Activated CD4-positive, alpha-beta memory T cell treated with anti-CD3 and anti-CD28 coated beads for 36 hours (primary cell): ENCODE measurements at regions not wholly inside any gene's neighbourhood (a gene's known extent, or its start where the extent isn't known, plus 50 kb on each side); places are given as distances from the start of the nearest gene placed in this dataset.

Experiments used
- CTCF ChIA-PET: fragments of 350-600 bp; sonication (Branson Sonifier 250); formaldehyde crosslinking; loops from one replicate; lab custom pipeline; 2021; ENCODE audit warnings: antibody characterized with exemption, inconsistent platforms; lab: Charles Lee
- POLR2A ChIA-PET: fragments of 350-600 bp; sonication (Branson Sonifier 250); formaldehyde crosslinking; loops from one replicate; lab custom pipeline; 2021; ENCODE audit warnings: antibody characterized with exemption; lab: Charles Lee
- DNase-seq: peaks from one replicate; pipeline ENCODE4 v3.0.0-alpha.2; 2020
- H3K27ac Mint-ChIP-seq: one replicate; pipeline ENCODE4 v1.8.0; 2021; ENCODE audit warnings: mixed read lengths
- H3K27me3 Mint-ChIP-seq: one replicate; pipeline ENCODE4 v1.8.0; 2021; ENCODE audit warnings: mixed read lengths
- H3K36me3 Mint-ChIP-seq: one replicate; pipeline ENCODE4 v1.8.0; 2021; ENCODE audit warnings: mixed read lengths
- H3K4me1 Mint-ChIP-seq: one replicate; pipeline ENCODE4 v1.8.0; 2021; ENCODE audit warnings: low read depth, mixed read lengths
- H3K4me3 Mint-ChIP-seq: one replicate; pipeline ENCODE4 v1.8.0; 2021; ENCODE audit warnings: mild to moderate bottlenecking, mixed read lengths
- H3K9me3 Mint-ChIP-seq: one replicate; pipeline ENCODE4 v1.8.0; 2021; ENCODE audit warnings: mixed read lengths
- intact Hi-C: fragments of 100-400 bp; cut with micrococcal nuclease; formaldehyde crosslinking; loops from one replicate; pipeline ENCODE4 v1.15.1; 2023

GRCh38 chr5:63535840-63536602 is 426.2 kb downstream of the HTR1A start:
- H3K27ac Mint-ChIP-seq = no peak overlapping the region
- ChIA-PET POLR2A (no interaction called here), CTCF (no interaction called here)
- H3K4me3 Mint-ChIP-seq = no peak overlapping the region
- H3K9me3 Mint-ChIP-seq = peaks cover 17% of the 10 kb centered on the region
- no peaks in the 10 kb centered on the region for H3K4me1 Mint-ChIP-seq
- intact Hi-C loops = no loop called here
- no peaks in the 10 kb centered on the region for H3K36me3 Mint-ChIP-seq
- no peaks in the 10 kb centered on the region for H3K27me3 Mint-ChIP-seq
- DNase-seq = no peak

- Mint-ChIP-seq H3K4me3 (no peak overlapping the region), H3K36me3 (no peaks in the 10 kb centered on the region), H3K27me3 (no peaks in the 10 kb centered on the region), H3K9me3 (peaks cover 15% of the 10 kb centered on the region), H3K4me1 (no peaks in the 10 kb centered on the region), H3K27ac (no peak overlapping the region)
- CTCF ChIA-PET = no interaction called here
- DNase-seq = no peak
- POLR2A ChIA-PET = no interaction called here
- intact Hi-C loops = no loop called here
Observed at GRCh38 chr5:63524281-63524680, 438.0 kb downstream of the HTR1A start.

- no peaks in the 10 kb centered on the region for H3K4me1 Mint-ChIP-seq
- intact Hi-C loops = no loop called here
- H3K27ac Mint-ChIP-seq = no peak overlapping the region
- no peaks in the 10 kb centered on the region for H3K36me3 Mint-ChIP-seq
- ChIA-PET CTCF (no interaction called here), POLR2A (no interaction called here)
- no peak overlapping the region for H3K4me3 Mint-ChIP-seq
- DNase-seq = no peak
- peaks cover 23% of the 10 kb centered on the region for H3K9me3 Mint-ChIP-seq
- no peaks in the 10 kb centered on the region for H3K27me3 Mint-ChIP-seq
Observed at GRCh38 chr5:63516006-63516405, 446.2 kb downstream of the HTR1A start.

GRCh38 chr5:63500242-63500641 is 462.0 kb downstream of the HTR1A start:
- Mint-ChIP-seq H3K9me3 (peaks cover 4% of the 10 kb centered on the region), H3K4me1 (no peaks in the 10 kb centered on the region), H3K4me3 (no peak overlapping the region), H3K36me3 (no peaks in the 10 kb centered on the region), H3K27ac (no peak overlapping the region), H3K27me3 (no peaks in the 10 kb centered on the region)
- DNase-seq = no peak
- ChIA-PET CTCF (no interaction called here), POLR2A (no interaction called here)
- intact Hi-C loops = no loop called here

GRCh38 chr5:63495225-63495624 is 467.0 kb downstream of the HTR1A start:
- Mint-ChIP-seq H3K27me3 (no peaks in the 10 kb centered on the region), H3K36me3 (no peaks in the 10 kb centered on the region), H3K9me3 (peaks cover 15% of the 10 kb centered on the region), H3K4me1 (no peaks in the 10 kb centered on the region), H3K27ac (no peak overlapping the region), H3K4me3 (no peak overlapping the region)
- CTCF ChIA-PET = no interaction called here
- DNase-seq = no peak
- intact Hi-C loops = no loop called here
- POLR2A ChIA-PET = no interaction called here

GRCh38 chr5:63483338-63483737 is 478.9 kb downstream of the HTR1A start:
- Mint-ChIP-seq H3K4me1 (no peaks in the 10 kb centered on the region), H3K4me3 (no peak overlapping the region), H3K27ac (no peak overlapping the region), H3K27me3 (no peaks in the 10 kb centered on the region), H3K36me3 (no peaks in the 10 kb centered on the region), H3K9me3 (peaks cover 10% of the 10 kb centered on the region)
- no peak for DNase-seq
- POLR2A ChIA-PET = no interaction called here
- CTCF ChIA-PET = no interaction called here
- intact Hi-C loops = no loop called here

GRCh38 chr5:63473335-63473967 is 488.8 kb downstream of the HTR1A start:
- Mint-ChIP-seq H3K36me3 (no peaks in the 10 kb centered on the region), H3K4me3 (no peak overlapping the region), H3K27ac (no peak overlapping the region), H3K9me3 (peaks cover 3% of the 10 kb centered on the region), H3K4me1 (no peaks in the 10 kb centered on the region), H3K27me3 (no peaks in the 10 kb centered on the region)
- DNase-seq = no peak
- intact Hi-C loops = no loop called here
- POLR2A ChIA-PET = no interaction called here
- CTCF ChIA-PET = no interaction called here

- ChIA-PET POLR2A (no interaction called here), CTCF (no interaction called here)
- no peak overlapping the region for H3K27ac Mint-ChIP-seq
- H3K4me3 Mint-ChIP-seq = no peak overlapping the region
- DNase-seq = no peak
- H3K9me3 Mint-ChIP-seq = peaks cover 8% of the 10 kb centered on the region
- intact Hi-C loops = no loop called here
- H3K4me1 Mint-ChIP-seq = no peaks in the 10 kb centered on the region
- no peaks in the 10 kb centered on the region for H3K36me3 Mint-ChIP-seq
- no peaks in the 10 kb centered on the region for H3K27me3 Mint-ChIP-seq
Observed at GRCh38 chr5:63456279-63456678, 506.0 kb downstream of the HTR1A start.

GRCh38 chr5:63451188-63451587 is 511.1 kb downstream of the HTR1A start:
- DNase-seq = no peak
- Mint-ChIP-seq H3K9me3 (peaks cover 2% of the 10 kb centered on the region), H3K36me3 (no peaks in the 10 kb centered on the region), H3K27ac (no peak overlapping the region), H3K27me3 (no peaks in the 10 kb centered on the region), H3K4me1 (no peaks in the 10 kb centered on the region), H3K4me3 (no peak overlapping the region)
- intact Hi-C loops = no loop called here
- POLR2A ChIA-PET = no interaction called here
- CTCF ChIA-PET = no interaction called here

GRCh38 chr5:63439537-63439936 is 522.7 kb downstream of the HTR1A start:
- no peaks in the 10 kb centered on the region for H3K4me1 Mint-ChIP-seq
- H3K27ac Mint-ChIP-seq = no peak overlapping the region
- intact Hi-C loops = no loop called here
- ChIA-PET CTCF (no interaction called here), POLR2A (no interaction called here)
- no peaks in the 10 kb centered on the region for H3K36me3 Mint-ChIP-seq
- peaks cover 4% of the 10 kb centered on the region for H3K9me3 Mint-ChIP-seq
- no peaks in the 10 kb centered on the region for H3K27me3 Mint-ChIP-seq
- no peak for DNase-seq
- no peak overlapping the region for H3K4me3 Mint-ChIP-seq

- H3K4me1 Mint-ChIP-seq = no peaks in the 10 kb centered on the region
- H3K4me3 Mint-ChIP-seq = no peak overlapping the region
- ChIA-PET CTCF (no interaction called here), POLR2A (no interaction called here)
- H3K27me3 Mint-ChIP-seq = no peaks in the 10 kb centered on the region
- no peak for DNase-seq
- intact Hi-C loops = no loop called here
- H3K36me3 Mint-ChIP-seq = no peaks in the 10 kb centered on the region
- H3K27ac Mint-ChIP-seq = no peak overlapping the region
- peaks cover 3% of the 10 kb centered on the region for H3K9me3 Mint-ChIP-seq
Observed at GRCh38 chr5:63409737-63410136, 552.5 kb downstream of the HTR1A start.

GRCh38 chr5:63408984-63409383 is 553.3 kb downstream of the HTR1A start:
- POLR2A ChIA-PET = no interaction called here
- H3K27me3 Mint-ChIP-seq = no peaks in the 10 kb centered on the region
- no peak overlapping the region for H3K4me3 Mint-ChIP-seq
- no peaks in the 10 kb centered on the region for H3K4me1 Mint-ChIP-seq
- no peaks in the 10 kb centered on the region for H3K36me3 Mint-ChIP-seq
- peaks cover under 1% of the 10 kb centered on the region for H3K9me3 Mint-ChIP-seq
- H3K27ac Mint-ChIP-seq = no peak overlapping the region
- CTCF ChIA-PET = no interaction called here
- no peak for DNase-seq
- intact Hi-C loops = no loop called here
